ENCODE measurements at regions not wholly inside any gene's neighbourhood (a gene's known extent, or its start where the extent isn't known, plus 50 kb on each side); places are given as distances from the start of the nearest gene placed in this dataset.
A peak's percentile ranks its signal among the peaks of the same experiment; 100 is the strongest.

GRCh38 chr3:30277494-30277893 lies 328.9 kb upstream of the TGFBR2 start:
- Histone ChIP-seq H3K79me2 (ENCODE audit: control insufficient read depth, insufficient read depth, low read length, unreplicated experiment) (no peaks in the 10 kb centered on the region), H3K4me1 (ENCODE audit: control insufficient read depth, insufficient read depth, low read length, unreplicated experiment) (peaks cover 14% of the 10 kb centered on the region), H2AFZ (ENCODE audit: low read length, unreplicated experiment) (no peak overlapping the region), H3K4me3 (ENCODE audit: low read depth, low read length) (no peak overlapping the region), H3K27ac (ENCODE audit: low read depth, low read length) (no peak overlapping the region), H3K27me3 (ENCODE audit: insufficient read depth, low read length) (no peaks in the 10 kb centered on the region), H3K36me3 (ENCODE audit: insufficient read depth, low read length) (peaks cover 2% of the 10 kb centered on the region; the same call in 1 of the 2 replicates)

- H2AFZ ChIP-seq (ENCODE audit: low read length, unreplicated experiment): no peak overlapping the region
- peak overlapping the region; percentile 82 for H3K27ac ChIP-seq (ENCODE audit: low read depth, low read length)
- H3K36me3 ChIP-seq (ENCODE audit: insufficient read depth, low read length): peaks cover 2% of the 10 kb centered on the region; the same call in 1 of the 2 replicates
Measured at GRCh38 chr3:30281526-30281925, 324.9 kb upstream of the TGFBR2 start.

GRCh38 chr3:30282154-30282696 lies 324.2 kb upstream of the TGFBR2 start:
- Histone ChIP-seq H3K27ac (ENCODE audit: low read depth, low read length) (peak overlapping the region; percentile 82), H3K36me3 (ENCODE audit: insufficient read depth, low read length) (no peaks in the 10 kb centered on the region; the same call in 1 of the 2 replicates), H3K4me3 (ENCODE audit: low read depth, low read length) (no peak overlapping the region), H3K79me2 (ENCODE audit: control insufficient read depth, insufficient read depth, low read length, unreplicated experiment) (no peaks in the 10 kb centered on the region), H3K27me3 (ENCODE audit: insufficient read depth, low read length) (no peaks in the 10 kb centered on the region), H2AFZ (ENCODE audit: low read length, unreplicated experiment) (peak overlapping the region; percentile 3), H3K4me1 (ENCODE audit: control insufficient read depth, insufficient read depth, low read length, unreplicated experiment) (peaks cover 45% of the 10 kb centered on the region)

More at GRCh38 chr3:30281526-30281925, 324.9 kb upstream of the TGFBR2 start:
- Histone ChIP-seq H3K4me3 (ENCODE audit: low read depth, low read length) (no peak overlapping the region), H3K79me2 (ENCODE audit: control insufficient read depth, insufficient read depth, low read length, unreplicated experiment) (no peaks in the 10 kb centered on the region), H3K27me3 (ENCODE audit: insufficient read depth, low read length) (no peaks in the 10 kb centered on the region), H3K4me1 (ENCODE audit: control insufficient read depth, insufficient read depth, low read length, unreplicated experiment) (peaks cover 38% of the 10 kb centered on the region)

GRCh38 chr3:30285188-30286006 lies 321.0 kb upstream of the TGFBR2 start:
- Histone ChIP-seq H3K4me1 (ENCODE audit: control insufficient read depth, insufficient read depth, low read length, unreplicated experiment) (peaks cover 66% of the 10 kb centered on the region), H3K27ac (ENCODE audit: low read depth, low read length) (peak overlapping the region; percentile 97), H3K79me2 (ENCODE audit: control insufficient read depth, insufficient read depth, low read length, unreplicated experiment) (no peaks in the 10 kb centered on the region), H2AFZ (ENCODE audit: low read length, unreplicated experiment) (peak overlapping the region; percentile 16), H3K36me3 (ENCODE audit: insufficient read depth, low read length) (no peaks in the 10 kb centered on the region), H3K27me3 (ENCODE audit: insufficient read depth, low read length) (no peaks in the 10 kb centered on the region), H3K4me3 (ENCODE audit: low read depth, low read length) (0 out of 2 replicates have a peak overlapping the region, but pooled peaks have one; percentile 4)

GRCh38 chr3:30286007-30286669 lies 320.3 kb upstream of the TGFBR2 start:
- no peaks in the 10 kb centered on the region for H3K36me3 ChIP-seq (ENCODE audit: insufficient read depth, low read length)
- H3K4me1 ChIP-seq (ENCODE audit: control insufficient read depth, insufficient read depth, low read length, unreplicated experiment): peaks cover 66% of the 10 kb centered on the region
- H3K27me3 ChIP-seq (ENCODE audit: insufficient read depth, low read length): no peaks in the 10 kb centered on the region
- H2AFZ ChIP-seq (ENCODE audit: low read length, unreplicated experiment): peak overlapping the region; percentile 16
- H3K79me2 ChIP-seq (ENCODE audit: control insufficient read depth, insufficient read depth, low read length, unreplicated experiment): no peaks in the 10 kb centered on the region
- H3K27ac ChIP-seq (ENCODE audit: low read depth, low read length): peak overlapping the region; percentile 97
- H3K4me3 ChIP-seq (ENCODE audit: low read depth, low read length): peak overlapping the region; percentile 17; the same call in 1 of the 2 replicates

- no peak overlapping the region for H2AFZ ChIP-seq (ENCODE audit: low read length, unreplicated experiment)
- H3K4me1 ChIP-seq (ENCODE audit: control insufficient read depth, insufficient read depth, low read length, unreplicated experiment): peaks cover 65% of the 10 kb centered on the region
- peak overlapping the region; percentile 97 for H3K27ac ChIP-seq (ENCODE audit: low read depth, low read length)
- H3K27me3 ChIP-seq (ENCODE audit: insufficient read depth, low read length): no peaks in the 10 kb centered on the region
- H3K36me3 ChIP-seq (ENCODE audit: insufficient read depth, low read length): no peaks in the 10 kb centered on the region
- H3K4me3 ChIP-seq (ENCODE audit: low read depth, low read length): peak overlapping the region; percentile 17; the same call in 1 of the 2 replicates
- H3K79me2 ChIP-seq (ENCODE audit: control insufficient read depth, insufficient read depth, low read length, unreplicated experiment): no peaks in the 10 kb centered on the region
Measured at GRCh38 chr3:30286811-30287210, 319.6 kb upstream of the TGFBR2 start.

GRCh38 chr3:30288830-30289229 lies 317.6 kb upstream of the TGFBR2 start:
- Histone ChIP-seq H3K36me3 (ENCODE audit: insufficient read depth, low read length) (no peaks in the 10 kb centered on the region), H2AFZ (ENCODE audit: low read length, unreplicated experiment) (peak overlapping the region; percentile 27), H3K79me2 (ENCODE audit: control insufficient read depth, insufficient read depth, low read length, unreplicated experiment) (no peaks in the 10 kb centered on the region), H3K27ac (ENCODE audit: low read depth, low read length) (peak overlapping the region; percentile 64), H3K27me3 (ENCODE audit: insufficient read depth, low read length) (no peaks in the 10 kb centered on the region), H3K4me3 (ENCODE audit: low read depth, low read length) (no peak overlapping the region), H3K4me1 (ENCODE audit: control insufficient read depth, insufficient read depth, low read length, unreplicated experiment) (peaks cover 76% of the 10 kb centered on the region)

- Histone ChIP-seq H3K79me2 (ENCODE audit: control insufficient read depth, insufficient read depth, low read length, unreplicated experiment) (no peaks in the 10 kb centered on the region), H3K36me3 (ENCODE audit: insufficient read depth, low read length) (no peaks in the 10 kb centered on the region), H3K4me3 (ENCODE audit: low read depth, low read length) (peak overlapping the region; percentile 4; the same call in 1 of the 2 replicates), H3K27ac (ENCODE audit: low read depth, low read length) (peak overlapping the region; percentile 64), H3K27me3 (ENCODE audit: insufficient read depth, low read length) (no peaks in the 10 kb centered on the region), H2AFZ (ENCODE audit: low read length, unreplicated experiment) (peak overlapping the region; percentile 27), H3K4me1 (ENCODE audit: control insufficient read depth, insufficient read depth, low read length, unreplicated experiment) (peaks cover 78% of the 10 kb centered on the region)
Measured at GRCh38 chr3:30289324-30289723, 317.1 kb upstream of the TGFBR2 start.

- H3K4me3 ChIP-seq (ENCODE audit: low read depth, low read length): peak overlapping the region; percentile 4; the same call in 1 of the 2 replicates
- H3K27me3 ChIP-seq (ENCODE audit: insufficient read depth, low read length): no peaks in the 10 kb centered on the region
- H2AFZ ChIP-seq (ENCODE audit: low read length, unreplicated experiment): peak overlapping the region; percentile 11
- H3K4me1 ChIP-seq (ENCODE audit: control insufficient read depth, insufficient read depth, low read length, unreplicated experiment): peaks cover 77% of the 10 kb centered on the region
- no peaks in the 10 kb centered on the region for H3K36me3 ChIP-seq (ENCODE audit: insufficient read depth, low read length)
- H3K27ac ChIP-seq (ENCODE audit: low read depth, low read length): peak overlapping the region; percentile 64
- no peaks in the 10 kb centered on the region for H3K79me2 ChIP-seq (ENCODE audit: control insufficient read depth, insufficient read depth, low read length, unreplicated experiment)
Measured at GRCh38 chr3:30289766-30290165, 316.6 kb upstream of the TGFBR2 start.

GRCh38 chr3:30290479-30290878 lies 315.9 kb upstream of the TGFBR2 start:
- H3K79me2 ChIP-seq (ENCODE audit: control insufficient read depth, insufficient read depth, low read length, unreplicated experiment): no peaks in the 10 kb centered on the region
- H2AFZ ChIP-seq (ENCODE audit: low read length, unreplicated experiment): no peak overlapping the region
- H3K27ac ChIP-seq (ENCODE audit: low read depth, low read length): no peak overlapping the region
- peaks cover 74% of the 10 kb centered on the region for H3K4me1 ChIP-seq (ENCODE audit: control insufficient read depth, insufficient read depth, low read length, unreplicated experiment)
- no peaks in the 10 kb centered on the region for H3K27me3 ChIP-seq (ENCODE audit: insufficient read depth, low read length)
- no peaks in the 10 kb centered on the region for H3K36me3 ChIP-seq (ENCODE audit: insufficient read depth, low read length)
- H3K4me3 ChIP-seq (ENCODE audit: low read depth, low read length): no peak overlapping the region
